ENCODE measurements at regions not wholly inside any gene's neighbourhood (a gene's known extent, or its start where the extent isn't known, plus 50 kb on each side); places are given as distances from the start of the nearest gene placed in this dataset.
"Not testable (repeated sequence)": the region's sequence is repeated elsewhere in the genome, so short reads cannot be mapped to it uniquely, and the experiment has no call there.

GRCh38 chr7:113705439-113705838 lies 213.4 kb downstream of the PPP1R3A start:
- no peak for DNase-seq

GRCh38 chr7:113698556-113699220 lies 220.1 kb downstream of the PPP1R3A start:
- DNase-seq = peak; percentile 24 to 29 (median 25)

- no peak for DNase-seq
Measured at GRCh38 chr7:113694149-113694548, 224.7 kb downstream of the PPP1R3A start.

- no peak for DNase-seq
Measured at GRCh38 chr7:113684165-113684564, 234.6 kb downstream of the PPP1R3A start.

- DNase-seq = no peak
Measured at GRCh38 chr7:113677811-113678210, 241.0 kb downstream of the PPP1R3A start.

GRCh38 chr7:113664867-113665266 lies 253.9 kb downstream of the PPP1R3A start:
- peak; percentile 1 to 24 (median 8) for DNase-seq

GRCh38 chr7:113659416-113659815 lies 259.4 kb downstream of the PPP1R3A start:
- no peak for DNase-seq

GRCh38 chr7:113657603-113658002 lies 261.2 kb downstream of the PPP1R3A start:
- no peak for DNase-seq

- no peak for DNase-seq
Measured at GRCh38 chr7:113652501-113652900, 266.3 kb downstream of the PPP1R3A start.

- no peak for DNase-seq
Measured at GRCh38 chr7:113649556-113649955, 269.3 kb downstream of the PPP1R3A start.

- DNase-seq = no peak
Measured at GRCh38 chr7:113639221-113639620, 279.6 kb downstream of the PPP1R3A start.

GRCh38 chr7:113636727-113637421 lies 281.9 kb downstream of the PPP1R3A start:
- no peak for DNase-seq

GRCh38 chr7:113635492-113635891 lies 283.3 kb downstream of the PPP1R3A start:
- no peak for DNase-seq

- DNase-seq = no peak
Measured at GRCh38 chr7:113633073-113633472, 285.7 kb downstream of the PPP1R3A start.

GRCh38 chr7:113628948-113629847 lies 289.6 kb downstream of the PPP1R3A start:
- no peak for DNase-seq

GRCh38 chr7:113625494-113626102 lies 293.2 kb downstream of the PPP1R3A start:
- no peak for DNase-seq

- DNase-seq = no peak
Measured at GRCh38 chr7:113622796-113623195, 296.0 kb downstream of the PPP1R3A start.

GRCh38 chr7:113610572-113610971 lies 308.2 kb downstream of the PPP1R3A start:
- no peak for DNase-seq

- DNase-seq = no peak
Measured at GRCh38 chr7:113608782-113609181, 310.0 kb downstream of the PPP1R3A start.

- no peak for DNase-seq
Measured at GRCh38 chr7:113606325-113606724, 312.5 kb downstream of the PPP1R3A start.

- not testable (repeated sequence) for DNase-seq
Measured at GRCh38 chr7:113600428-113600827, 318.4 kb downstream of the PPP1R3A start.

- not testable (repeated sequence) for DNase-seq
Measured at GRCh38 chr7:113593455-113593854, 325.4 kb downstream of the PPP1R3A start.

GRCh38 chr7:113592924-113593323 lies 325.9 kb downstream of the PPP1R3A start:
- DNase-seq = not testable (repeated sequence)

All from suppressor macrophage treated with lipopolysaccharide for 1 hour (primary cell).